ENCODE measurements at regions not wholly inside any gene's neighbourhood (a gene's known extent, or its start where the extent isn't known, plus 50 kb on each side); places are given as distances from the start of the nearest gene placed in this dataset.
"Not testable (repeated sequence)": the region's sequence is repeated elsewhere in the genome, so short reads cannot be mapped to it uniquely, and the experiment has no call there.

DNA sequence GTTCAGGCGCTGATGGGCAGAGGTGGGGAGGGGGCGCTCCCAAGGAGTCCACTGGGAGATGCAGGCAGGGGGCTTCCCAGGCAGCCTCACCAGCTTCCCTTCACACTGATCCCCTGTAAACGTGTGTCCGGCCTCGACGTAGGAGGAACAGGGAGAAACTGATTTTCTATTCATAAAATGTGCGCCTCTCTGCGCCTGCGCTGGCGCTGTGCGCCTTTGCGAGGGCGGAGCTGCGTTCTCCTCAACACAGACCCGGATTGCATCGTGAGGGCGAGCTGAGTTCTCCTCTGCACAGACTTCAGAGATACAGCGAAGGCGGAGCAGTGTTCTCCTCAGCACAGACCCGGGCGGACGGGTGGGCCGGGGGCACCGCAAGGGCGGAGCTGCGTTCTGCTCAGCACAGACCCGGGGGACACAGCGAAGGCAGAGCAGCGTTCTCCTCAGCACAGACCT is 259.1 kb downstream of the GOLGA6L6 start:
- WGBS, 2 donors = 69 to 73% methylated on average over 29 of the region's 29 CpGs

DNA sequence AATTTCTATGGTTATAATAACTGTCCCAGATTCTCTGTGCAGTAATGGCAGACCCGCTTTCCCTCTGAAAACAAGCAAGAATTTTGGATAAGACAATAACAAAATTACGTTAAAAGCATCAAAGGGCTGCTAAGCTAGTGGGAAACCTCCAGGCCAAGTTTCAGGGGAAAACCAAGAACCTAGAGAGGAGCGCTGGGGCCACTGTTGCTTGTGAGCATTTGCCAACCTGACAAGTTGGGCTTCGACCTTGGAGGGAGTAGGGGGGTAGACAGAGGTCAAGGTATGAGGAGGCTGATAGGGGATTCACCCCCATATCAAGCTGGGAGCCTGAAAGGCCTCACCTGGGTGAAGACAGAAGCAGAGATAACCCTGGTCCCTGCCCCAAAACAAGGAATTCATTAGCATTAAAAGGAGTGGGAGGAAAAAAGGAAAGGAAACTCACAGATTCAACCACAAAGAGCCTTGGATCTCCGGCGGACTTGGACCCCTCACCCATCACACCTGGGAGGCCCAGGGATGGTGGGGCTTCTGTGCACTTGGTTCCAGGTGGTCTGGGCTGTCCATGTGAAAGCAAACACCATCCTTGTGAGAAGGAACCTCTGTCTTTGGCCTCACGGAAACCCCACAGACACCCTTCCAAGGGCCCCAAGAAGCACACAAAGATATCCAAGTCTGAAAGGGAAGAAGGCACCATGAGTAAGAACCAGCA is 259.9 kb downstream of the GOLGA6L6 start:
- intact Hi-C loops (cut with DNase I; ENCODE audit: low total_unique reads); H3K4me1 ChIP-seq; H3K4me3 ChIP-seq; H3K36me3 ChIP-seq (ENCODE audit: low read depth, missing control alignments); H3K27ac ChIP-seq; DNase-seq; H3K9me3 ChIP-seq; H3K27me3 ChIP-seq: not testable (repeated sequence)
- WGBS, 2 donors = 74 to 75% methylated on average over 7 of the region's 7 CpGs

More for the DNA sequence above, 259.1 kb downstream of the GOLGA6L6 start:
- H3K4me1 ChIP-seq; intact Hi-C loops (cut with DNase I; ENCODE audit: low total_unique reads); H3K27me3 ChIP-seq; H3K36me3 ChIP-seq (ENCODE audit: low read depth, missing control alignments); H3K27ac ChIP-seq; H3K9me3 ChIP-seq: not testable (repeated sequence)
- DNase-seq = peak; percentile 66
- peak overlapping the region; percentile 22 to 45 for H3K4me3 ChIP-seq

DNA sequence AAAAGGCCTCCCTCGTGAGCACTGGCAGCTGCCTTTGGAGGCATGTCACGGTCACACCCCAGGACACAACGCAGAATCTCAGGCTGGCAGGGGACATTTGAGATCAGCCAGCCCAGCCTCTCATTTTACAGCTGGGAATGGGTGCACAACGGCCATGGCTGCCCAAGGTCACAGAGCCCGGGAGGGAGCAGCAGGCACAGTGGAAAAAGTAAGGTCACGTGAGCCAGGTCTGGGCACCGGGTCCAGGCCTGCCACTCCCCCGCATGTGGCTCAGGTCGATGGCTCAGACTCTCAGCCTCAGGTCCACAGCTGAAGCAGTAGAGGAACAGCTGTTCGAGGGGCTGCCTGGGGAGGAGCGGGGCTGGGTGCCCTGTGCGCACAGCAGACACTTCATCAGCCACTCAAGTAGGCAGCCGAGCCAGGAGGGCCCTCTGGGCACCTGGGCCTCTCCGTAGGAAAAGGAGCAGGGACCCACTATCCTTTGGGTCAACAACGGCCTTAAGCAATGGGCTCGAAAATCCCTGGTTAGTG is 260.6 kb downstream of the GOLGA6L6 start:
- intact Hi-C loops (cut with DNase I; ENCODE audit: low total_unique reads) = no loop called here
- Histone ChIP-seq H3K9me3 (no peaks in the 10 kb centered on the region), H3K4me1 (no peaks in the 10 kb centered on the region), H3K27ac (no peak overlapping the region), H3K27me3 (no peaks in the 10 kb centered on the region), H3K4me3 (no peak overlapping the region), H3K36me3 (ENCODE audit: low read depth, missing control alignments) (no peaks in the 10 kb centered on the region)
- 79 to 80% methylated on average over 16 of the region's 16 CpGs for WGBS, 2 donors
- TF ChIP-seq, protein P1, sequence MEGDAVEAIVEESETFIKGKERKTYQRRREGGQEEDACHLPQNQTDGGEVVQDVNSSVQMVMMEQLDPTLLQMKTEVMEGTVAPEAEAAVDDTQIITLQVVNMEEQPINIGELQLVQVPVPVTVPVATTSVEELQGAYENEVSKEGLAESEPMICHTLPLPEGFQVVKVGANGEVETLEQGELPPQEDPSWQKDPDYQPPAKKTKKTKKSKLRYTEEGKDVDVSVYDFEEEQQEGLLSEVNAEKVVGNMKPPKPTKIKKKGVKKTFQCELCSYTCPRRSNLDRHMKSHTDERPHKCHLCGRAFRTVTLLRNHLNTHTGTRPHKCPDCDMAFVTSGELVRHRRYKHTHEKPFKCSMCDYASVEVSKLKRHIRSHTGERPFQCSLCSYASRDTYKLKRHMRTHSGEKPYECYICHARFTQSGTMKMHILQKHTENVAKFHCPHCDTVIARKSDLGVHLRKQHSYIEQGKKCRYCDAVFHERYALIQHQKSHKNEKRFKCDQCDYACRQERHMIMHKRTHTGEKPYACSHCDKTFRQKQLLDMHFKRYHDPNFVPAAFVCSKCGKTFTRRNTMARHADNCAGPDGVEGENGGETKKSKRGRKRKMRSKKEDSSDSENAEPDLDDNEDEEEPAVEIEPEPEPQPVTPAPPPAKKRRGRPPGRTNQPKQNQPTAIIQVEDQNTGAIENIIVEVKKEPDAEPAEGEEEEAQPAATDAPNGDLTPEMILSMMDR (IDR thresholded peaks at IDR 0.05) = no peak
- TF ChIP-seq POLR2A (IDR thresholded peaks at IDR 0.05) = no peak
- DNase-seq = no peak

DNA sequence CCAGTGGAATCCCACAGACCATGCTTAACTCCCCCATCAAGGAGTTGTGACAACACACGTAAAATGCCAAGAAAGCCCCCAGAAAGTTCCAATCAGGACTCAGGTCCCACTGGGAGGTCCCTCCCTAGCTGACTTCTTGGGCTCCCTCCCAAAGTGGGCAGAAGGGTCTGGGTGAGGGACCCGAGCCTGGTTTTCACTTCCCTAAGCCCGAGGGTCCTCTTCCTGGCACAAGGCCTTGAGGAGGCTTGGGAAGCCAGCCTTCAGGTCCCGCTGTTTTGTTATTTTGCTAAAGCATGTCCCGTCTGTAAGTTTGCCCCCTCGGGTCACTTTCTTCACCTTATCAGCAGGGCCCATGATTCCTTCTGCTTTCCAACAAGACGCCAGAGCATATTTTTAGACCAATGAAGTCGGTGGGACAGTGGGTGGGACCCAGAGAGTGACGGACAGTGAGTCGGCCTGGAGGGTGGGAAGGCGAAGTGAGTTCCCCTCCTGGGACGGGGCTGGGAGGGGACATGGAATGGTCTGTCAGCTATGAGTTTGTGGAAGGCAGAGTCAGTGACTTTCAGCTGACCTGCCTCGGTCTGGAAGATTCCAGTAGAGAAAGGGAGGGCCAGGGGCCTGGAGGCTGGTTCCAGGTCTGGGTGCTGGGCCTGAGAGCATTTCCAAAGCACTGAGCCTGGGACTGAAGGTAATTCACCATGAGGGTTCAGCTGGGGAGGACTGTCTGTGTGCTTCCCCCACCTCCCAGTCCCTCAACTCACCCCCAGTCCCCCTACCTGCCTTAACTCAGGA is 261.3 kb downstream of the GOLGA6L6 start:
- H3K4me3 ChIP-seq; H3K36me3 ChIP-seq (ENCODE audit: low read depth, missing control alignments); intact Hi-C loops (cut with DNase I; ENCODE audit: low total_unique reads); H3K4me1 ChIP-seq; H3K27ac ChIP-seq; H3K27me3 ChIP-seq; DNase-seq; H3K9me3 ChIP-seq: not testable (repeated sequence)
- 76% methylated on average over 12 to 13 of the region's 13 CpGs for whole genome bisulfite sequencing, 2 donors

DNA sequence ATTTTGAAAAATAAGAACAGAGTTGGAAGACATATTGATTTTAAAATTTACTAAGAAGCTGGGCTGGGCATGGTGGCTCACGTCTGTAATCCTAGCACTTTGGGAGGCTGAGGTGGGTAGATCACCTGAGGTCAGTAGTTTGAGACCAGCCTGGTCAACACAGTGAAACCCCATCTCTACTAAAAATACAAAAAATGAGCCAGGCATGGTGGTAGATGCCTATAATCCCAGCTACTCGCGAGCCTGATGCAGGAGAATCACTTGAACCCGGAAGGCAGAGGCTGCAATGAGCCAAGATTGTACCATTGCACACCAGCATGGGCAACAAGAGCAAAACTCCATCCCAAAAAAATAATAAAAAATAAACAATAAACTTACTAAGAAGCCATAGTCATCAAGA is 262.5 kb downstream of the GOLGA6L6 start:
- H3K36me3 ChIP-seq (ENCODE audit: low read depth, missing control alignments); H3K9me3 ChIP-seq; DNase-seq; H3K4me3 ChIP-seq; intact Hi-C loops (cut with DNase I; ENCODE audit: low total_unique reads); H3K4me1 ChIP-seq; H3K27me3 ChIP-seq; H3K27ac ChIP-seq: not testable (repeated sequence)
- WGBS, 2 donors = 52 to 72% methylated on average over 4 of the region's 4 CpGs

DNA sequence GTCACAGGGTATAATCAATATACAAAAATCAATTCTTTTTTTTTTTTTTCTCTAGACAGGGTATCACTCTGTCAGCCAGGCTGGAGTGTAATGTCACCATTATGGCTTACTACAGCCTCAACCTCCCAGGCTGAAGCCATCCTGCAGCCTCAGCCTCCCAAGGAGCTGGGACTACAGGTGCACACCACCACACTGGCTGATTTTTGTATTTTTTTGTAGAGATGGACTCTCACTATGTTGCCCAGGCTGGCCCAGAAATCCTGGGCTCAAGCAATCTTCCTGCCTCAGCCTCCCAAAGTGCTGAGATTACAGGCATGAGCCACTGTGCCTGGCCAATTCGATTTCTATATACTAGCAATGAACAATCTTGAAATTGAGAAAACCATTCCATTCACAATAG is 263.2 kb downstream of the GOLGA6L6 start:
- intact Hi-C loops (cut with DNase I; ENCODE audit: low total_unique reads); DNase-seq; H3K27me3 ChIP-seq; H3K4me1 ChIP-seq; H3K9me3 ChIP-seq; H3K4me3 ChIP-seq; H3K36me3 ChIP-seq (ENCODE audit: low read depth, missing control alignments); H3K27ac ChIP-seq: not testable (repeated sequence)
- 32 to 48% methylated on average over 1 of the region's 1 CpG for WGBS, 2 donors

DNA sequence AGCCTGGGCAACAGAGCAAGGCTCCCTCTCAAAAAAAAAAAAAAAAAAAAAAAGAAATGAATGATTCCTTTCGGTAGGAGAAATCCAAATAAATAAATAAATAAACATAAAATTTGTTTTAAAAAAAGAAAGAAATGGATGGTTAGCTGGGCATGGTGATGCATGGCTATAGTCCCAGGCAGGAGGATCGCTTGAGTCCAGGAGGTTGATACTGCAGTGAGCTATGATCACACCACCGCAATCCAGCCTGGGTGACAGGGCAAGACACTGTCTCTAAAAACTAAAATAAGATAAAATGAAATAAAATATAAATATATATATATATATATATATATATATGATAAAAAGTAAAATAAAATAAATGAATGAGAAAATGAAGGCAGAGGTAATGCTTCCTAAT is 264.1 kb downstream of the GOLGA6L6 start:
- H3K36me3 ChIP-seq (ENCODE audit: low read depth, missing control alignments); H3K27ac ChIP-seq; intact Hi-C loops (cut with DNase I; ENCODE audit: low total_unique reads); H3K4me1 ChIP-seq; H3K4me3 ChIP-seq; H3K9me3 ChIP-seq; DNase-seq; H3K27me3 ChIP-seq: not testable (repeated sequence)
- WGBS, 2 donors = 75 to 85% methylated on average over 3 of the region's 3 CpGs

DNA sequence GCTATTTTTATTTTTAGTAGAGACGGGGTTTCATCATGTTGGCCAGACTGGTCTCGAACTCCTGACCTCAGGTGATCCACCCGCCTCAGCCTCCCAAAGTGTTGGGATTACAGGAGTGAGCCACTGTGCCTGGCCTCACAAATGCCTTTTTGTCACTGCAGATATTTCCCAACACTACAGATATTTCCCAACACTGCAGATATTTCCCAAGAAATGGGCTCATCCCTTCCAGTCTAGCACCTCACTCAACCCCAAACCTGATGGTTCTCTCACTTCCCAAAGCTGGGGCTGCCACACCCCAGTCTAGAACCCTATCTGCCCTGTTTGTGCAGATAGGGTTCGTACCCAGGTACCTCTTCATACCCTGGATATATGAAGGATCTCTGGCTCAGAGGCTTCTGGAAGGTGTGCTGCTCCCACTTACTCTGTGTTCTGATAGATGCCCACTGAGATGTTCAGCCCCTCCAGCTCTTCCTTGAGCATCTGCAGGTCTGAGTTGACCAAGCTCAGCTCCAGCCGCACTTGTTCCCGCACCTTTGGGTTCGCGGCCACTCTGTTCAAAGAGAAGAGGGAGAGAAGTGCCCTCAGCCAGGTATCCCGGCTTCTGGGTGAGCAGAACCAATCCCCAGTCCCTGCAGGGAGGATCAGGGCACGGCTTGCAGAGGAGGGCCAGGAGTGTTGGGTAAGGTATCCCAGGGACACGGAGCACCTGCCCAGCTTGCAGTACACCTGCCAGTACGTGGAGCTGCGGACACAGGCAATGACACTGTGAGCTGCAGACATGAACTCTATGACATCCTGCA is 265.1 kb downstream of the GOLGA6L6 start:
- H3K36me3 ChIP-seq (ENCODE audit: low read depth, missing control alignments); intact Hi-C loops (cut with DNase I; ENCODE audit: low total_unique reads); H3K27ac ChIP-seq; H3K4me1 ChIP-seq; H3K9me3 ChIP-seq; H3K4me3 ChIP-seq; DNase-seq; H3K27me3 ChIP-seq: not testable (repeated sequence)
- WGBS, 2 donors = 77 to 78% methylated on average over 13 of the region's 13 CpGs

DNA sequence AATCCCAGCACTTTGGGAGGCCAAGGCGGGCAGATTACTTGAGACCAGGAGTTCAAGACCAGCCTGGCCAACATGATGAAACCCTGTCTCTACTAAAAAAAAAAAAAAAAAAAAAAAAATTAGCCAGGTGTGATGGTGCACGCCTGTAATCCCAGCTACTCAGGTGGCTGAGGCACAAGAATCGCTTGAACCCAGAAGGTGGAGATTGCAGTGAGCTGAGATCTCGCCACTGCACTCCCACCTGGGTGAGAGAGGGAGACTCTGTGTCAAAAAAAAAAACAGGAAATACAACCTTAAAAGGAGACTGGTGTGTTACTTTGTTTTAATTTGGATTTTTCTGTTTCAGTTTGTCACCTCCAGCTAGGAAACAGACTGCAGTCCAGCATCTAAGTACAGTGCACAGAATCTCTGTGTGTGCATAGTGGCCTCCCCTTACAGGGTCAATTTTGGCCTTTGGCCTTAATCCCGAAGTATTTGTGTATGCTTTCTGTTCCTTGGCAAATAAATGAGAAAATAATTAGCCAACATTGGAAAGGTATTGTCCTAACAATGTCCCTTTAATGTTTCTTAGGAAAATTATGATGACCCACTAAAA is 266.1 kb downstream of the GOLGA6L6 start:
- intact Hi-C loops (cut with DNase I; ENCODE audit: low total_unique reads) = not testable (repeated sequence)
- WGBS, 2 donors = 63 to 72% methylated on average over 5 of the region's 5 CpGs

More for the DNA sequence above, 266.1 kb downstream of the GOLGA6L6 start:
- H3K36me3 ChIP-seq (ENCODE audit: low read depth, missing control alignments); DNase-seq; H3K4me3 ChIP-seq; H3K27ac ChIP-seq; H3K9me3 ChIP-seq; H3K4me1 ChIP-seq; H3K27me3 ChIP-seq: not testable (repeated sequence)
